IPS-20b (cell line): ENCODE measurements at regions not wholly inside any gene's neighbourhood (a gene's known extent, or its start where the extent isn't known, plus 50 kb on each side); places are given as distances from the start of the nearest gene placed in this dataset.

Experiments
- H3K27ac ChIP-seq: one replicate; pipeline ENCODE4 v1.5.1; 2013; ENCODE audit warnings: low read length
- H3K27me3 ChIP-seq: 2 replicates; pipeline ENCODE4 v1.6.1; 2013; ENCODE audit warnings: mild to moderate bottlenecking, low read length, inconsistent platforms; ENCODE audit not compliant: insufficient read depth
- H3K36me3 ChIP-seq: 2 replicates; pipeline ENCODE4 v1.6.1; 2013; ENCODE audit warnings: low read depth, mild to moderate bottlenecking, inconsistent platforms, low read length, moderate library complexity; ENCODE audit not compliant: insufficient read depth
- H3K4me1 ChIP-seq: 2 replicates; pipeline ENCODE4 v1.6.1; 2013; ENCODE audit warnings: mild to moderate bottlenecking, control low read depth, inconsistent platforms, low read length, moderate library complexity; ENCODE audit not compliant: insufficient read depth
- H3K4me3 ChIP-seq: 2 replicates; pipeline ENCODE4 v1.5.1; 2013; ENCODE audit warnings: mild to moderate bottlenecking, low read length, inconsistent platforms
- H3K9ac ChIP-seq: 2 replicates; pipeline ENCODE4 v1.6.1; 2013; ENCODE audit warnings: low read depth, mild to moderate bottlenecking, inconsistent platforms, low read length, moderate library complexity
- H3K9me3 ChIP-seq: 2 replicates; pipeline ENCODE4 v1.6.1; 2013; ENCODE audit warnings: mild to moderate bottlenecking, low read depth, low read length, inconsistent platforms; ENCODE audit not compliant: insufficient read depth

DNA sequence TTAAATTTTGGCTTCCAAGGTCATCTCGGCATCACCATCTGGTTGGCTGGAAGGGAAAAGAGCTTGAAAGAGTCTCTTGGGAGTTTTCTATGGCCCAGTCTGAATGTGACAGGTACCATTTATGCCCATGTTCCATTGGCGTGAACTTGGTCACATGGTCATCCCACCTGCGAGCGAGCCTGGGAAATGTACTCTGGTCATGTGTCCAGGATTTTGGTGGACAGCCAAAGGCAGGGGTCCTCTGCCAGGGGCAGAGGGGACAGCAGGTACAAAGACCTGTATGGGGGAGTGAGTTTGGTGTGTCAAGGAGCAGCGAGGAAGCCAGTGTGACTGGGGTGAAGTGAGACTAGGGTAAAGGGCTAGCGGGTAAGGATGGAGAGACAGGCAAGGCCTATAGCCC lies 112.6 kb downstream of the CDC5L start:
- Histone ChIP-seq H3K27ac (no peak overlapping the region), H3K4me3 (no peak overlapping the region)

GRCh38 chr6:44503471-44503870 lies 116.0 kb downstream of the CDC5L start:
- Histone ChIP-seq H3K4me3 (no peak overlapping the region), H3K4me1 (no peaks in the 10 kb centered on the region), H3K9ac (no peak overlapping the region), H3K9me3 (no peaks in the 10 kb centered on the region), H3K27me3 (no peaks in the 10 kb centered on the region), H3K36me3 (no peaks in the 10 kb centered on the region), H3K27ac (no peak overlapping the region)

More for the DNA sequence above, 112.6 kb downstream of the CDC5L start:
- Histone ChIP-seq H3K9me3 (no peaks in the 10 kb centered on the region), H3K4me1 (no peaks in the 10 kb centered on the region), H3K9ac (no peak overlapping the region), H3K27me3 (no peaks in the 10 kb centered on the region), H3K36me3 (no peaks in the 10 kb centered on the region)

DNA sequence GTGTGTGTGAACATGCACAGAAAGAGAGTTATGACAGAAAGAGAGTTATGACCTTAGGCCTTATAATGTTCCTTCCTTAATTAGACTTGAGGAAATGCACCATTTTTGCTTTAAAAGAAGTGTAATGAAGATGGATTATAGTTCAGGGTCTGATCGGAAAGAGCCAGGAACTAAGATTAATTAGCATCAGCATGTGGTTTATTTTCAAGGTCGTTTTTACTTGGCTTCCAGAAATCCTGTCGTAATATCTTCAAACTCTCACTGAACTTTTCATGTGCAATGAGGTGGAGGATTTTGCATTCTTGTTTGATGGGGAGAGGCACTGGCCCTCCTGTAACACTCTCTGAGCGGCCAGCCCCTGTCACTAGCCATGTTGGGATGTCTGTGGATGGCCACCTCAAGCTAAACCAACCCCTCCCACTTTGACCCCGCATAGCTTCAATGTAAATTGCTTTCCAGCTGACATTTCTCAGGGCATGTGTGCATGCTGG lies 116.8 kb downstream of the CDC5L start:
- no peaks in the 10 kb centered on the region for H3K36me3 ChIP-seq
- H3K9ac ChIP-seq, result no peak overlapping the region
- H3K9me3 ChIP-seq, result no peaks in the 10 kb centered on the region
- no peaks in the 10 kb centered on the region for H3K27me3 ChIP-seq
- no peak overlapping the region for H3K4me3 ChIP-seq
- H3K4me1 ChIP-seq, result no peaks in the 10 kb centered on the region
- H3K27ac ChIP-seq, result no peak overlapping the region

DNA sequence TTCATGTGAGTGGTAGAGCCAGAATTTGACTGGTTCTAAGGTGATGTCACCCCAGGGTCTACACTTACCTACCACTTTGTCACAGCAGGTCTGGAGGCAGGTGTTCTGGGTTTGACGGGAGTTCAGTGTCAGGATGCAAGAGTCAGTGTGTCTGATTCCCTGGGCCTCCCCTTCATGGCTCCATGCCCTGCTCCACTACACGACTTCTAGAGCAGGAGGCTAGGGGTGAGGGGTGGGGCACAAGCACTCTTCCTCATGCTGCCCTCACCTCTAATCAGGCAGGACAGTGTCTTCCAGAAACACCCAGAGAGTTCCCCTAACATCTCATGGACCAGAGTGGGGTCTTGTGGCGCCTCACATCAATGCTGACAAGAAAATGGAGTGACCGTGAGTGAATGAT lies 118.2 kb downstream of the CDC5L start:
- no peak overlapping the region for H3K27ac ChIP-seq
- no peaks in the 10 kb centered on the region for H3K4me1 ChIP-seq
- no peaks in the 10 kb centered on the region for H3K36me3 ChIP-seq
- H3K9me3 ChIP-seq, result no peaks in the 10 kb centered on the region
- H3K9ac ChIP-seq, result no peak overlapping the region
- no peak overlapping the region for H3K4me3 ChIP-seq
- H3K27me3 ChIP-seq, result no peaks in the 10 kb centered on the region

GRCh38 chr6:44507014-44507413 lies 119.5 kb downstream of the CDC5L start:
- no peaks in the 10 kb centered on the region for H3K9me3 ChIP-seq
- no peaks in the 10 kb centered on the region for H3K27me3 ChIP-seq
- no peaks in the 10 kb centered on the region for H3K36me3 ChIP-seq
- no peak overlapping the region for H3K4me3 ChIP-seq
- no peak overlapping the region for H3K27ac ChIP-seq
- H3K4me1 ChIP-seq, result no peaks in the 10 kb centered on the region
- no peak overlapping the region for H3K9ac ChIP-seq

GRCh38 chr6:44508646-44509045 lies 121.1 kb downstream of the CDC5L start:
- H3K27me3 ChIP-seq, result no peaks in the 10 kb centered on the region
- no peaks in the 10 kb centered on the region for H3K36me3 ChIP-seq
- no peaks in the 10 kb centered on the region for H3K9me3 ChIP-seq
- no peak overlapping the region for H3K27ac ChIP-seq
- H3K9ac ChIP-seq, result no peak overlapping the region
- H3K4me1 ChIP-seq, result no peaks in the 10 kb centered on the region
- H3K4me3 ChIP-seq, result no peak overlapping the region

- Histone ChIP-seq H3K27ac (no peak overlapping the region), H3K9me3 (no peaks in the 10 kb centered on the region), H3K4me3 (no peak overlapping the region), H3K9ac (no peak overlapping the region), H3K36me3 (no peaks in the 10 kb centered on the region), H3K4me1 (no peaks in the 10 kb centered on the region), H3K27me3 (no peaks in the 10 kb centered on the region)
These were observed 123.6 kb downstream of the CDC5L start for GRCh38 chr6:44511126-44511525.

DNA sequence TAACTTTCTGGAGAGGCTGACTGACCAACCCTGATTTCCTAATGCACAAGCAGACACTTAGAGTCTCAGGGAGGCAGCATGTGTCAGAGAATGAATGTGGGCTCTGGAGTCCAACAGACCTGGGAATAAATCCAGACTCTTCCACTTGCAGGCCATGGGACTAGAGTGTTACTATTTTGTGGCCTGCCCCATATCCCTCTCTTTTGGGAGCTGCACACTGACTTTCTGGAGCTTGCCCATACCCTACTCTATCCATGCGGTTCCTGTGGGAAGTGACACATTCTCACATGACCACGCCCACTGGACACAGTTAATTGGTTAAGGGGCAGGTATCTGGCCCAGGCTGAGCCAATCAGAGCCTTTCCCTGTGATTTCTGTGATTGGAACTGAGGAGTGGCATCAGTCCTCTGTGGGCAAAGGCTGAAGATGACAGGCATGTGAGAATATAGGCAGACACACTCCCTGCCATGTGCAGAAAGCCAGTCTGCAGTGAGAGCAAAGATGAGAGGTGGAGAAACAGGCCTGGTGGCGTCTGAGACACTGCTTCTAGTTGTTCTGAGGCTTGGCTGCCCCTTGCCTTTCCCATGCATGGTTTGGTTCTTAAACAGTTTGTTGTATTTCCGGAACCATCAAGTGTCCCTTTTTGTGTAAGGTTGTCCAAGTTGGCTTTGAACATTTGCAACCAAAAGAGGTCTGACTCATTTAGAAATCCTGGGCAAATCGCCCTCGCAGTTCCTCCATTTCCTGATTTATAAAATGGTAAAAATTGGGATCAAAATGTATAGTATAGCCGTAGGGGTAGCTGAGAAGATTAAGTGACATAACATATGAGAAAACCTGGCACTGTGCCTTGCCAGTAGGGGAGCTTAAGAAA lies 125.6 kb downstream of the CDC5L start:
- Histone ChIP-seq H3K27me3 (no peaks in the 10 kb centered on the region), H3K9me3 (no peaks in the 10 kb centered on the region), H3K9ac (no peak overlapping the region), H3K27ac (no peak overlapping the region), H3K4me1 (no peaks in the 10 kb centered on the region), H3K36me3 (no peaks in the 10 kb centered on the region), H3K4me3 (no peak overlapping the region)

- no peak overlapping the region for H3K9ac ChIP-seq
- no peak overlapping the region for H3K4me3 ChIP-seq
- H3K36me3 ChIP-seq, result no peaks in the 10 kb centered on the region
- H3K9me3 ChIP-seq, result no peaks in the 10 kb centered on the region
- no peak overlapping the region for H3K27ac ChIP-seq
- no peaks in the 10 kb centered on the region for H3K27me3 ChIP-seq
- H3K4me1 ChIP-seq, result no peaks in the 10 kb centered on the region
These were observed 126.6 kb downstream of the CDC5L start for GRCh38 chr6:44514085-44514484.

DNA sequence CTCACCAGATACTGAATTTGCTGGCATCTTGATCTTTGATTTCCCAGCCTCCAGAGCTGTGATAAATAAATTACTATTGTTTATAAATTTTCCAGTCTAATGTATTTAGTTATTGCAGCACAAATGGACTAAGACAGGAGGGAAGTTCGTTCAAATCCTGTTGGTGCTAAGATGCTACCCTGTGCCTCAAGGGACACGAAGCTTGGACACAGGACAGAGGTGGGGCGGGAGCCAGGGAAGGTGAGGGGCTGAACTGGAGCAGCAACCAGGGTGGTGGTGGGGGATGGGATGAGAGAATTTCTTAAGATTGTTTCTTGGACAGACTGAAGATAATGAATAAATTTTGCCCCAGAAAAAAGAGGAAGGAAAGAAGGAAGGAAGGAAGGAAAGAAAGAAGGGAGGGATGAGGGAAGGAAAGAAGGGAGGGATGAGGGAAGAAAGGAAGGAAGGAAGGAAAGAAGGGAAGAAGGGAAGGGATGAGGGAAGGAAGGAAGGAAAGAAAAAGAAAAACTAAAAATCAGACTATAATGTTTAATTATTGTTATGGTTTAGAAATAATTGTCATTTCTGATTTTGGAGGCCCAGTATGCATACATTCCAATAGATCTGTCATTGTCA lies 127.2 kb downstream of the CDC5L start:
- H3K9ac ChIP-seq, result no peak overlapping the region
- H3K36me3 ChIP-seq, result no peaks in the 10 kb centered on the region
- no peaks in the 10 kb centered on the region for H3K9me3 ChIP-seq
- no peaks in the 10 kb centered on the region for H3K4me1 ChIP-seq
- H3K4me3 ChIP-seq, result no peak overlapping the region
- no peaks in the 10 kb centered on the region for H3K27me3 ChIP-seq
- H3K27ac ChIP-seq, result no peak overlapping the region

DNA sequence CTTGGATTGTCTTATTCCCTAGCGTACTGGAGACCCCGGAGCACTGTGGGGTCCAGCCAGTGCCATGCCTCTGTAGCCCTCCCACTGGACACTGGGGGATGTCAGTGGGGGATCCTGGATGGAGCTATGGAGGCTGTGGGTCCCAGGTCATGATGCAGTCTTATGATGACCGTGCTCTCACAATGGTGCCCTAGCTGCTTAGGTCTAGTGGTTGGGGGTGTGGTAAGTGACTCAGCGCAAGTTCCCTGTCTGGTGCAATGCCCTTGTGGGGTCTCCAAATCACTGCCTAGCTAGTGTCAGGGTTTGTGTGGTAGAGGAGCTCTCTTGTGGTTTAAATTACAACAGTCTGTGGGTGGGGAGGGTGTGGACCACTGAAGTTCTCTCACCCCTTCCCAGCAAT lies 135.4 kb downstream of the CDC5L start:
- Histone ChIP-seq H3K36me3 (no peaks in the 10 kb centered on the region), H3K27me3 (no peaks in the 10 kb centered on the region), H3K9ac (no peak overlapping the region), H3K9me3 (no peaks in the 10 kb centered on the region), H3K27ac (no peak overlapping the region), H3K4me1 (no peaks in the 10 kb centered on the region), H3K4me3 (no peak overlapping the region)
